HCT116 (cell line): ENCODE measurements at regions not wholly inside any gene's neighbourhood (a gene's known extent, or its start where the extent isn't known, plus 50 kb on each side); places are given as distances from the start of the nearest gene placed in this dataset.

Experiments used
- CEBPB ChIP-seq: IDR thresholded peaks from 2 replicates; pipeline ENCODE4 v1.6.1; 2012; ENCODE audit warnings: low read depth
- EGR1 ChIP-seq: IDR thresholded peaks from 2 replicates; pipeline ENCODE4 v1.6.1; 2012; ENCODE audit warnings: low read depth
- EZH2 ChIP-seq: fragments of 200-600 bp; sonication (generic); IDR thresholded peaks from 2 replicates; pipeline ENCODE4 v1.6.1; 2017; ENCODE audit warnings: antibody characterized with exemption, mixed run types
- EZH2phosphoT487 ChIP-seq: fragments of 200-600 bp; IDR thresholded peaks from 2 replicates; pipeline ENCODE4 v1.6.1; 2018; ENCODE audit warnings: antibody characterized with exemption, borderline replicate concordance
- FOSL1 ChIP-seq: IDR thresholded peaks from 2 replicates; pipeline ENCODE4 v1.6.1; 2012; ENCODE audit warnings: low read depth
- POLR2A ChIP-seq: IDR thresholded peaks from 2 replicates; pipeline ENCODE4 v1.7.0; 2011; ENCODE audit warnings: borderline replicate concordance; ENCODE audit not compliant: insufficient read depth, insufficient read length; ENCODE audit errors: extremely low read depth
- POLR2AphosphoS5 ChIP-seq: IDR thresholded peaks from 2 replicates; pipeline ENCODE4 v1.6.1; 2011; ENCODE audit warnings: mild to moderate bottlenecking, low read depth, low read length, moderate library complexity
- RAD21 ChIP-seq: IDR thresholded peaks from 2 replicates; pipeline ENCODE4 v1.6.1; 2012; ENCODE audit warnings: low read depth, mild to moderate bottlenecking
- ZNF274 ChIP-seq: fragments of 200-500 bp; sonication (Bioruptor generic); IDR thresholded peaks from 2 replicates; pipeline ENCODE4 v1.6.1; 2014; ENCODE audit warnings: mild to moderate bottlenecking, low read depth, low read length, inconsistent platforms
- TF ChIP-seq, protein P1 (sequence below), 3 experiments: fragments of 200-600 bp in 1 of 3; sonication (generic) in 1 of 3; IDR thresholded peaks in 2 of 3; conservative IDR thresholded peaks in 1 of 3; 2 replicates each; pipeline ENCODE4 v1.5.1; 2012 to 2017; ENCODE audit warnings: low read depth in 2 of 3, low read length in 2 of 3, antibody characterized with exemption in 1 of 3, borderline replicate concordance in 1 of 3, control low read depth in 1 of 3, mild to moderate bottlenecking in 1 of 3, mixed read lengths in 1 of 3, mixed run types in 1 of 3, moderate library complexity in 1 of 3; ENCODE audit not compliant: insufficient read depth in 1 of 3
- TF ChIP-seq, protein P2 (sequence below): IDR thresholded peaks from 2 replicates; pipeline ENCODE4 v1.6.1; 2012

DNA sequence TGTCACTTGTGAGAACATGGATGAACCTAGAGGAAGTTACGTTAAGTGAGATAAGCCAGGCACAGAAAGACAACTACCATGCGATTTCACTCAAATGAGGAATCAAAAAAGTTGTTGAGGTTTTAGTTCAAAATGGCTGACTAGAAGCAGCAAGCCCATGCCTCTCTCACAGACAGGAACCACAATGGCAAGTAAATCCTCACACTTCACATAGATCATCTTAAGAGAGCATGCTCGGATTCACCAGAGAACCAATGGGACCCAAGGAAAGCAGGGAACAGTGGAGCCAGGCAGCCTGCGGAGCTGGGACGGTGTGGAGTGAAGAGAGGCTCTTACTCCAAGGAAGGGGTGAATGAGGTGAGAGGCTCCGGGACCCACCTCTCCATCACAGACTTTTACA lies 581.0 kb downstream of the UQCRFS1 start:
- no peak for TF ChIP-seq EZH2phosphoT487
- TF ChIP-seq, protein P1, sequence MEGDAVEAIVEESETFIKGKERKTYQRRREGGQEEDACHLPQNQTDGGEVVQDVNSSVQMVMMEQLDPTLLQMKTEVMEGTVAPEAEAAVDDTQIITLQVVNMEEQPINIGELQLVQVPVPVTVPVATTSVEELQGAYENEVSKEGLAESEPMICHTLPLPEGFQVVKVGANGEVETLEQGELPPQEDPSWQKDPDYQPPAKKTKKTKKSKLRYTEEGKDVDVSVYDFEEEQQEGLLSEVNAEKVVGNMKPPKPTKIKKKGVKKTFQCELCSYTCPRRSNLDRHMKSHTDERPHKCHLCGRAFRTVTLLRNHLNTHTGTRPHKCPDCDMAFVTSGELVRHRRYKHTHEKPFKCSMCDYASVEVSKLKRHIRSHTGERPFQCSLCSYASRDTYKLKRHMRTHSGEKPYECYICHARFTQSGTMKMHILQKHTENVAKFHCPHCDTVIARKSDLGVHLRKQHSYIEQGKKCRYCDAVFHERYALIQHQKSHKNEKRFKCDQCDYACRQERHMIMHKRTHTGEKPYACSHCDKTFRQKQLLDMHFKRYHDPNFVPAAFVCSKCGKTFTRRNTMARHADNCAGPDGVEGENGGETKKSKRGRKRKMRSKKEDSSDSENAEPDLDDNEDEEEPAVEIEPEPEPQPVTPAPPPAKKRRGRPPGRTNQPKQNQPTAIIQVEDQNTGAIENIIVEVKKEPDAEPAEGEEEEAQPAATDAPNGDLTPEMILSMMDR (IDR thresholded peaks at IDR 0.05 in 2 of 3, conservative IDR thresholded peaks at IDR 0.05 in 1 of 3; ENCODE audit: borderline replicate concordance in 1 of 3, insufficient read depth in 1 of 3, low read depth in 2 of 3, low read length in 2 of 3) = no peak
- TF ChIP-seq POLR2AphosphoS5 = no peak
- TF ChIP-seq CEBPB = no peak
- no peak for TF ChIP-seq POLR2A
- TF ChIP-seq ZNF274 = no peak
- TF ChIP-seq, protein P2, sequence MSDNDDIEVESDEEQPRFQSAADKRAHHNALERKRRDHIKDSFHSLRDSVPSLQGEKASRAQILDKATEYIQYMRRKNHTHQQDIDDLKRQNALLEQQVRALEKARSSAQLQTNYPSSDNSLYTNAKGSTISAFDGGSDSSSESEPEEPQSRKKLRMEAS = no peak
- TF ChIP-seq EGR1 = no peak
- no peak for TF ChIP-seq EZH2
- TF ChIP-seq FOSL1 = no peak
- TF ChIP-seq RAD21 = no peak
